ENCODE measurements at regions not wholly inside any gene's neighbourhood (a gene's known extent, or its start where the extent isn't known, plus 50 kb on each side); places are given as distances from the start of the nearest gene placed in this dataset.

DNA sequence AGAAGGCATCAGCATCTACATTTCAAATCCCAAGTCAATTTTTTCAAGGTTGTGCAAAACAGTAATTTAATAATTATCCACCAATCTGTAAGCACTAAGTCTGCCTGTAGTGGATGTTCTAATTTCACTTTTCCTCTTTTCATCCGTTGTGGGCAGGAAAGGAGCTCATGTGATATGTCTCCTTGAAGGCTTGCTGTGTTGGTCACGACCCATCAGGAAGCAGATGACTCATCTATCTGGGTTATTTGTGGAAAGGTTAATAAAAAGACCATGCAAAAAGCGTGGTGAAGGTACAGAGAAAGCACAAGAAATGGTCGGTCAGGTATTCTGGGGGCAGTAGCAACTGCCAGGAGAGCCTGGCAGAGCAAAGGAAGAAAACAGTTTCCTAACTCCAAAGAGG lies 476.7 kb upstream of the RAB6C start:
- TF ChIP-seq, protein P1, sequence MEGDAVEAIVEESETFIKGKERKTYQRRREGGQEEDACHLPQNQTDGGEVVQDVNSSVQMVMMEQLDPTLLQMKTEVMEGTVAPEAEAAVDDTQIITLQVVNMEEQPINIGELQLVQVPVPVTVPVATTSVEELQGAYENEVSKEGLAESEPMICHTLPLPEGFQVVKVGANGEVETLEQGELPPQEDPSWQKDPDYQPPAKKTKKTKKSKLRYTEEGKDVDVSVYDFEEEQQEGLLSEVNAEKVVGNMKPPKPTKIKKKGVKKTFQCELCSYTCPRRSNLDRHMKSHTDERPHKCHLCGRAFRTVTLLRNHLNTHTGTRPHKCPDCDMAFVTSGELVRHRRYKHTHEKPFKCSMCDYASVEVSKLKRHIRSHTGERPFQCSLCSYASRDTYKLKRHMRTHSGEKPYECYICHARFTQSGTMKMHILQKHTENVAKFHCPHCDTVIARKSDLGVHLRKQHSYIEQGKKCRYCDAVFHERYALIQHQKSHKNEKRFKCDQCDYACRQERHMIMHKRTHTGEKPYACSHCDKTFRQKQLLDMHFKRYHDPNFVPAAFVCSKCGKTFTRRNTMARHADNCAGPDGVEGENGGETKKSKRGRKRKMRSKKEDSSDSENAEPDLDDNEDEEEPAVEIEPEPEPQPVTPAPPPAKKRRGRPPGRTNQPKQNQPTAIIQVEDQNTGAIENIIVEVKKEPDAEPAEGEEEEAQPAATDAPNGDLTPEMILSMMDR (IDR thresholded peaks at IDR 0.05; ENCODE audit: low read depth, low read length, poor library complexity, severe bottlenecking): no peak
- TF ChIP-seq EZH2phosphoT487 (IDR thresholded peaks at IDR 0.05; ENCODE audit: borderline replicate concordance, low read length): no peak

Data from DOHH2 (cell line).